GM18519 (cell line): ENCODE measurements at regions not wholly inside any gene's neighbourhood (a gene's known extent, or its start where the extent isn't known, plus 50 kb on each side); places are given as distances from the start of the nearest gene placed in this dataset.

Experiments used
- ATAC-seq: cut with Tn5 transposase; IDR thresholded peaks from one replicate; pipeline ENCODE4 v1.9.1; 2021; ENCODE audit warnings: mild to moderate bottlenecking, moderate library complexity; ENCODE audit not compliant: unreplicated experiment, low FRiP score

- no peak for ATAC-seq
Measured at GRCh38 chr13:82341116-82341515, 1541.2 kb downstream of the SLITRK1 start.

- no peak for ATAC-seq
Measured at GRCh38 chr13:82330499-82330898, 1551.8 kb downstream of the SLITRK1 start.

DNA sequence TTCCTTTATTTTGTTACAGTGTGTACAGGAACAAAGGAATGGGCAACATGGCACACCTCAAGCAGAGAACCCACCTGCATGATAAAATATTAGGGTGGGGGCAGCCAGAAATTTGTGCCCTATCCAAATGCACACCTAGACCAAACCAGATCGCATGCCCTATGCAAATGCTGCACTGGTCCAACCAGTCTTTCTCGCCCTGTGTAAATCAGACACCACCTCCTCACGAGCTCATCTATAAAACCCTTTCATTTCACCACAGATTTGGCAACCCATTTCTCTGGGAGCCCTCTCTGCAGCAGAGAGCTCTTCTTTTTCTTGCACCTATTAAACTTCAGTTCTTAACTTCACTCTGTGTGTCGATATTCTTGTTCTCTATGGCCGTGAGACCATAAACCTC lies 1559.2 kb downstream of the SLITRK1 start:
- ATAC-seq, result no peak

- ATAC-seq, result no peak
Measured at GRCh38 chr13:82305588-82305987, 1576.7 kb downstream of the SLITRK1 start.

GRCh38 chr13:82298106-82298505 lies 1584.2 kb downstream of the SLITRK1 start:
- no peak for ATAC-seq

DNA sequence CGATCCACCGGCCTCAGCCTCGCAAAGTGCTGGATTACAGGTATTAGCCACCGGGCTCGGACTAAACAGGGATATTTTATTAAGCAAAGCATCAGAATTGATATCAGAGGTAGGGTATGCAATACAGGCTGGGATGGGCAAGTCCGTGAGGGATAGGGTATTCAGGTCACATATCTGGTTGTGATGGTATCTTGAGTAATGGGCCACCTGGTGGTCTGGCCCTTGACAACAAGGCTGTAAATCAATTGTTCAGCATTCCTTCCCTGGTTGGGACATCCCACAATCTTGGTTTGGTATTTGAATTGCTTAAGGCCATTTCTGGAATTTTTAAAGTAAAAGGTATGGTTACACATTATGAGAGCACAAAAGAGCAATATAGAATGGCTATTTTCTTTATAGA lies 1588.0 kb downstream of the SLITRK1 start:
- no peak for ATAC-seq

GRCh38 chr13:82292334-82292733 lies 1589.9 kb downstream of the SLITRK1 start:
- no peak for ATAC-seq

DNA sequence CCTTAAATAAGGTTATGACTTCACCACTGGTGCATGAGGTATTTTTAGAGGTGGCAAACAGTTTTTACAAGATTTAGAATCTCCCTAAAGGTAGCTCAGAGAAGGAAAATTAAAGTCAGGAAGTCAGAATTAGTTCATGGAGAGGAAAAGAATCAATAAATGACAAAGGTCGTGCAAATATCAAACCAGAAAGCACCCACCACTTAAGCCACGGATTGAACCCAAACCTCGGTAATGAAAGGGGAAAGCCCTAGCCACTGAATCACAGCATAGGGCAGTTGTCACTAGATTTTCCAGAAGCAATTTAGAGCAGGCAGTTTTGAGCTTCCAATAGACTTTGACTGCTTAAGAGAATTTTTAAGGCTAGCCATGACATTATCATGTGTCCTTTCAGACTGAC lies 1590.4 kb downstream of the SLITRK1 start:
- no peak for ATAC-seq

DNA sequence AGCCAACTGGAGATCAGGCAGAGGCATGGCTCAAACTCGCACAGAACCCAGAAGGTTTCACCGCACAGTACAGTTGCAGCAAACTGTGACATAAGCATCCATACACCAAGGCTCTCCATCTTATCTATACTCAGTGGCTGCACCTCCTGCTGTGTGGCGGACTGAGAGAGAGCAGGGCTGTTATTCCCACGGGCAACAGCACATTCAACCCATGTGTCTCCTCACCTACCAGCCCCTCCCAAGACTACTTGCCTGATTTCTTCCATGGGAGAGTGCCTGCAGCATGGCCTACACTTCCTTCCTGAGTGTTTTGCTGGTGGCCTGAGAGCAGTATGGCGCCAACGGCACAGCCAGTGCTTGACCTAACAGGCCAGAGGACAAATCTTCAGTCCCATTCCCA lies 1606.6 kb downstream of the SLITRK1 start:
- ATAC-seq, result no peak

GRCh38 chr13:82259284-82259683 lies 1623.0 kb downstream of the SLITRK1 start:
- ATAC-seq, result no peak

- ATAC-seq, result no peak
Measured at GRCh38 chr13:82257790-82258507, 1624.3 kb downstream of the SLITRK1 start.

DNA sequence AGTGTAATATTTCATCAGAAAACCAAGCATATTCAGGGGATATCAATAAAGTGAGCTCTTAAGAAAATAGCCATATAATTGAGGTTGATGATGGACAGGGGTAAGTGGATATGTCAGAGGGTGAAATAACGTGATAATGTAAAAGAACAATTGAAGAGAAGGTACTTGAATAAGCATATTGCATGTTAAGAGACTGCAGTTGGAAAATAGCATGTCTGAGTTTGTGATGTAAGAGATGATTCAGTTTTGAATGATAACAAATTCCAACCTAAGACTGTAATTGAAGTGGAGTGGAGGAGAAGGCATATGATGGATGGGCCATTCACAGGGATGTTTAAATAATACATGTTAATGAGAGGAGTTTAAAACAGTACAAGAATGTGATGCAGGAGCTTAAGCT lies 1633.5 kb downstream of the SLITRK1 start:
- ATAC-seq, result no peak

- ATAC-seq, result no peak
Measured at GRCh38 chr13:82245860-82246259, 1636.4 kb downstream of the SLITRK1 start.

DNA sequence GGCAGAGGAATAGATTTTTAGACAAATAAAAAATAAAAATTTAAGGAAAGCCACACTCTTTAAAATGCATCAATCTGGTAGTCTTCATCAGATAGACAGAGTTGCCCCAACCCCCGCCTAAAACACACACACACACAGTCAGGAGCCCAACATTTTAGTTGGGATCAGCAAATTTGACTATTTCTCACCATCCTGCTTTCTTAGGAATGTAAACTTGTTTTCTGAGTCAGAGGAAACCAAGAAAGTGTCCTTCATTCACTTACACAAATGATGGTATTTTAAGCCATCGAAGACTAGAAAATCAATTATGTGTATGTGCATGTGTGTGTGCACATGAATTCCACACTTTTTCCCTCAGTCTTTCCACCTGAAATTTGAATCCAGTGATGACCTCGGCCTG lies 1657.5 kb downstream of the SLITRK1 start:
- no peak for ATAC-seq

DNA sequence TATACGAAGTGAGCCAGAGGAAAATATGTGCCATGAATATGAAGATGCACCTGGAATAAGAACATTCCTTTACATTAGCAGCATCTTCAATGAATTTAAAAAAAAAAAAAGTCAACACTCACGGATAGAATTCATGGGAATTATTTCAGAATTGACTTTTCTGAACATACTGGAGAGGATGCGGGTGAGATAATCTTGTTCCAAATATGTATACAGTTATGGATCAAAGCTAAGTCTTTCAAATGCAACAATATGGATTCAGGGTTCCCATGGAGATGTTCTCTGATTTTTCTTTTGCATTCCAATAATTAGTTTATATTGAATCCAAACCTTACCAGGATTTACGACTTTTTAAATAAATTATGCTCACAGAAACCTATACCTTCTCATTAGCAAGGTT lies 1660.7 kb downstream of the SLITRK1 start:
- no peak for ATAC-seq

GRCh38 chr13:82220641-82221040 lies 1661.6 kb downstream of the SLITRK1 start:
- no peak for ATAC-seq

DNA sequence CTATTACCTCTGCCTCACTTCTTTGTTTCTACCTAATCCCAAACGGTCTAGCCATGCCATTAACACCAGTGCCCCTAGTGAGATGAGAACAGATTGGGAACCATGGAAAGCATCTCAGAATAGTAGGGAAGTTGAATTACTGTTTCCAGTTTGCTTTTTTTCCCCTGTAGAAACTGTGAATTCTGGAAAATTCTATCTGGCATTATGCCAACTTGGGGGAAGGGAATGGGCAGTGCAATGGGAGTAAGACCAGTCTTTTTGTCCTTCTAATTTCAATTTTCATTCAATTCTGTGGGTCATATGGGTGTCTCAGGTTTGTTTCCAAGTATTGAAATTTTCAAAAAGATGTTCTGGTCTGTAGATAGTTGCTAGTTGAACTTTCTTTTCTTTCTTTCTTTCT lies 1666.1 kb downstream of the SLITRK1 start:
- ATAC-seq, result no peak

- no peak for ATAC-seq
Measured at GRCh38 chr13:82214341-82214740, 1667.9 kb downstream of the SLITRK1 start.

- ATAC-seq, result no peak
Measured at GRCh38 chr13:82206241-82206640, 1676.0 kb downstream of the SLITRK1 start.

DNA sequence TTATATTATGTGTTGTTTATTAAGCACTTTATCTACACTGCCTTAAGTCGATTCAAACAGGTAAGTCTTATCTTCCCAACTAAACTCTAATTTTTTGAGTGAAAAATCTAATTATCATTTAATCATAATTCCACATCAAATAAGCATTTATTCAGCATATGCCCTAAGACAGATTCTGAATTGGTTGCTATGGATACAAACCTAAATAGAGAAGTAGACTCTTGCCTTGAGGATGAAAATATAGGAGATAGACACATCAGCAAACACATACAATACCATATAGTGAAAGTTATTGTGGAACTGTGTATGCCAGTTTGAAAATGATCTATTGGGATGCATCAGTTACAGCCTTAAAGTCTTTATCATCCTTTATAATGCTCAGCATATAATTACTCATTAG lies 1679.9 kb downstream of the SLITRK1 start:
- no peak for ATAC-seq

GRCh38 chr13:82196087-82196486 lies 1686.2 kb downstream of the SLITRK1 start:
- ATAC-seq, result no peak

DNA sequence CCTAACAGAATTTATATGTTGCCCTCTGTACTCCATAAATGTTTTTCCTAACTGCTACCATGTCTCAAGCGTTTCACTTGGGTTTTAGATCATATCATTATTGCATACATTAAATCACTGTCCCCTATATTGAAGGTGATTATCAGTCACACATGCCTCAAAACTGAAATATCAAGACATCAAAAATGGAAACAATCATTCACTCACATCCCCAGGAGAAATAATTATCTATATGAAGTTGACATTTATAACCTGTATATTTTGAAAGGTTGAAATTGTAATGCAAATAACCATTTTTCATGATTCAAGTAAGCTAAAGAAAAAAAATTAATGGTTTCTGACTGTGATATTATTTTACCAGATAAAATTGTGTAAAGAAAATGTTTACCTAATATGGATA lies 1695.0 kb downstream of the SLITRK1 start:
- ATAC-seq, result no peak

DNA sequence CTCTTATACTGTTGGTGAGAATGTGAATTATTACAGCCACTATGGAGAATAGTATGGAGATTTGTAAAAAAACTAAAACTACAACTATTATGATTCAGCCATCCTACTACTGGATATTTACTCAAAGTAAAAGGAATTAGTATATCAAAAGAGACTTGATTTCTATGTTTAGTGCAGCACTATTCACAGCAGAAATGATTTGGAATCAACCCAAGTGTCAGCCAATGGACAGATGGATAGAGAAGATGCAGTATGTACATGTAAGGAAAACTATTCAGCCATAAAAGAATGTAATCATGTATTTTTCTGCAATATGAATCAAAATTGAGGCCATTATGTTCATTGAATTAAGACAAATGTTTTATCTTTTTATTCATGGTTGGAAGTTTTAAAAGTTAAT lies 1705.5 kb downstream of the SLITRK1 start:
- ATAC-seq, result no peak
